Peyer's patch (tissue), 4 donors: ENCODE measurements at regions not wholly inside any gene's neighbourhood (a gene's known extent, or its start where the extent isn't known, plus 50 kb on each side); places are given as distances from the start of the nearest gene placed in this dataset.

ENCODE experiments used
- POLR2A ChIP-seq, 2 donors: fragments of 450-650 bp; IDR thresholded peaks; one replicate each; pipeline ENCODE4 v1.5.1; 2017; ENCODE audit warnings: antibody characterized with exemption in 2 of 2, mild to moderate bottlenecking in 2 of 2, moderate library complexity in 2 of 2
- TF ChIP-seq, protein P1 (sequence below), 6 experiments: fragments of 450-650 bp in 4 of 6; fragments of 200-600 bp in 2 of 6; sonication (generic) in 1 of 6; IDR thresholded peaks; one replicate each; pipeline ENCODE4 v1.5.1; 2017 to 2019; ENCODE audit warnings: antibody characterized with exemption in 6 of 6, mild to moderate bottlenecking in 3 of 6, moderate library complexity in 1 of 6

DNA sequence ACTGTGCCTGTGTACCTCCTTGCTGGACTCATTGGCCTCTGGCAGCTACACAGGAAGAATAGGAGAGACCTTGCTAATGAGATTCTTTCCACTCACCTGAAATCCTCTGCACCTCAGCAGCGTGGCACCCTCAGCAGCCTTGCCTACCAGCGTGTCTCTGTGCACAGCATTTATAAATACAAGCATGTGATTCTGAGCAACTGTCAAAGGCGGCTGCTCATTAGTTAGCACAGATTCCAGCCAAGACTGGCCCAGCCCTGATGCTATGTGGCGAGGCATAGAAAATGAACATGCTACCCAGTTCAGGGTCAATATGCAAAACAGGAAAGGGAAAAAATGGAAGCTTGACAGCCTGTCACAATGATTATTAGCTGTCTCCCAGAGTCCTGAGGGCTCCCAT, 298.0 kb downstream of the C4orf33 start:
- TF ChIP-seq, protein P1, sequence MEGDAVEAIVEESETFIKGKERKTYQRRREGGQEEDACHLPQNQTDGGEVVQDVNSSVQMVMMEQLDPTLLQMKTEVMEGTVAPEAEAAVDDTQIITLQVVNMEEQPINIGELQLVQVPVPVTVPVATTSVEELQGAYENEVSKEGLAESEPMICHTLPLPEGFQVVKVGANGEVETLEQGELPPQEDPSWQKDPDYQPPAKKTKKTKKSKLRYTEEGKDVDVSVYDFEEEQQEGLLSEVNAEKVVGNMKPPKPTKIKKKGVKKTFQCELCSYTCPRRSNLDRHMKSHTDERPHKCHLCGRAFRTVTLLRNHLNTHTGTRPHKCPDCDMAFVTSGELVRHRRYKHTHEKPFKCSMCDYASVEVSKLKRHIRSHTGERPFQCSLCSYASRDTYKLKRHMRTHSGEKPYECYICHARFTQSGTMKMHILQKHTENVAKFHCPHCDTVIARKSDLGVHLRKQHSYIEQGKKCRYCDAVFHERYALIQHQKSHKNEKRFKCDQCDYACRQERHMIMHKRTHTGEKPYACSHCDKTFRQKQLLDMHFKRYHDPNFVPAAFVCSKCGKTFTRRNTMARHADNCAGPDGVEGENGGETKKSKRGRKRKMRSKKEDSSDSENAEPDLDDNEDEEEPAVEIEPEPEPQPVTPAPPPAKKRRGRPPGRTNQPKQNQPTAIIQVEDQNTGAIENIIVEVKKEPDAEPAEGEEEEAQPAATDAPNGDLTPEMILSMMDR (IDR thresholded peaks at IDR 0.05): no peak
- no peak for TF ChIP-seq POLR2A (IDR thresholded peaks at IDR 0.05)
